ENCODE measurements at regions not wholly inside any gene's neighbourhood (a gene's known extent, or its start where the extent isn't known, plus 50 kb on each side); places are given as distances from the start of the nearest gene placed in this dataset.

GRCh38 chr16:35431829-35432663, 1972.6 kb downstream of the TP53TG3F start:
- no peaks in the 10 kb centered on the region for H3K79me2 ChIP-seq (ENCODE audit: control insufficient read depth, insufficient read depth, low read length)
- H3K36me3 ChIP-seq (ENCODE audit: control insufficient read depth in 2 of 2, extremely low read depth in 1 of 2, insufficient read depth in 2 of 2, low read length in 2 of 2) = no peaks in the 10 kb centered on the region
- DNase-seq (ENCODE audit: low read depth, low spot score) = no peak
- no peak overlapping the region for H3K4me3 ChIP-seq (ENCODE audit: control insufficient read depth in 2 of 3, extremely low read depth in 1 of 3, insufficient read depth in 2 of 3, low read depth in 1 of 3, low read length in 3 of 3)
- dilution Hi-C loops (cut with MboI; ENCODE audit: extremely low pct_ligation_motif_present, low sequenced_read_pairs) = no loop called here
- TF ChIP-seq CTCF (optimal IDR thresholded peaks at IDR 0.05 in 1 of 3, IDR thresholded peaks at IDR 0.05 in 1 of 3, conservative IDR thresholded peaks at IDR 0.05 in 1 of 3; ENCODE audit: extremely low read depth in 1 of 3, insufficient read depth in 2 of 3, low read length in 3 of 3) (peak; percentile 70 to 96 (median 93)), EZH2 (IDR thresholded peaks at IDR 0.05; ENCODE audit: low read length) (no peak)
- FAIRE-seq = no peak
- H3K27ac ChIP-seq (ENCODE audit: control insufficient read depth, insufficient read depth, low read length) = no peak overlapping the region
- H3K9me1 ChIP-seq (ENCODE audit: control insufficient read depth, extremely low read depth, insufficient read depth, low read length) = no peaks in the 10 kb centered on the region
- no peaks in the 10 kb centered on the region for H3K4me1 ChIP-seq (ENCODE audit: control insufficient read depth, extremely low read depth, insufficient read depth, low read length)
- H4K20me1 ChIP-seq (ENCODE audit: control insufficient read depth, extremely low read depth, insufficient read depth, low read length) = no peaks in the 10 kb centered on the region
- H3K9me3 ChIP-seq (ENCODE audit: control insufficient read depth, low read depth, low read length) = no peaks in the 10 kb centered on the region
- H2AFZ ChIP-seq (ENCODE audit: control insufficient read depth, low read length) = no peak overlapping the region
- H3K27me3 ChIP-seq (ENCODE audit: control insufficient read depth, extremely low read depth, insufficient read depth, low read length) = no peaks in the 10 kb centered on the region
- H3K4me2 ChIP-seq (ENCODE audit: control insufficient read depth, extremely low read depth, insufficient read depth, low read depth, low read length) = no peak overlapping the region
- no peak overlapping the region for H3K9ac ChIP-seq (ENCODE audit: control insufficient read depth, extremely low read depth, insufficient read depth, low read length)

- peaks cover 7% of the 10 kb centered on the region for H3K9me3 ChIP-seq (ENCODE audit: control insufficient read depth, low read depth, low read length)
- DNase-seq (ENCODE audit: low read depth, low spot score) = no peak
- H3K4me2 ChIP-seq (ENCODE audit: control insufficient read depth, extremely low read depth, insufficient read depth, low read depth, low read length) = no peak overlapping the region
- no peaks in the 10 kb centered on the region for H3K9me1 ChIP-seq (ENCODE audit: control insufficient read depth, extremely low read depth, insufficient read depth, low read length)
- H2AFZ ChIP-seq (ENCODE audit: control insufficient read depth, low read length) = no peak overlapping the region
- H3K27ac ChIP-seq (ENCODE audit: control insufficient read depth, insufficient read depth, low read length) = no peak overlapping the region
- H3K27me3 ChIP-seq (ENCODE audit: control insufficient read depth, extremely low read depth, insufficient read depth, low read length) = no peaks in the 10 kb centered on the region
- no peaks in the 10 kb centered on the region for H3K4me1 ChIP-seq (ENCODE audit: control insufficient read depth, extremely low read depth, insufficient read depth, low read length)
- H4K20me1 ChIP-seq (ENCODE audit: control insufficient read depth, extremely low read depth, insufficient read depth, low read length) = no peaks in the 10 kb centered on the region
- no peaks in the 10 kb centered on the region for H3K36me3 ChIP-seq (ENCODE audit: control insufficient read depth in 2 of 2, extremely low read depth in 1 of 2, insufficient read depth in 2 of 2, low read length in 2 of 2)
- no peak overlapping the region for H3K9ac ChIP-seq (ENCODE audit: control insufficient read depth, extremely low read depth, insufficient read depth, low read length)
- FAIRE-seq = no peak
- dilution Hi-C loops (cut with MboI; ENCODE audit: extremely low pct_ligation_motif_present, low sequenced_read_pairs) = no loop called here
- no peak for TF ChIP-seq CTCF (optimal IDR thresholded peaks at IDR 0.05 in 1 of 3, IDR thresholded peaks at IDR 0.05 in 1 of 3, conservative IDR thresholded peaks at IDR 0.05 in 1 of 3; ENCODE audit: extremely low read depth in 1 of 3, insufficient read depth in 2 of 3, low read length in 3 of 3)
- TF ChIP-seq EZH2 (IDR thresholded peaks at IDR 0.05; ENCODE audit: low read length) = no peak
- no peaks in the 10 kb centered on the region for H3K79me2 ChIP-seq (ENCODE audit: control insufficient read depth, insufficient read depth, low read length)
- H3K4me3 ChIP-seq (ENCODE audit: control insufficient read depth in 2 of 3, extremely low read depth in 1 of 3, insufficient read depth in 2 of 3, low read depth in 1 of 3, low read length in 3 of 3) = no peak overlapping the region
Measured at GRCh38 chr16:35440875-35441274, 1981.5 kb downstream of the TP53TG3F start.

All from keratinocyte (primary cell).